IMR-90 (cell line): ENCODE measurements at regions not wholly inside any gene's neighbourhood (a gene's known extent, or its start where the extent isn't known, plus 50 kb on each side); places are given as distances from the start of the nearest gene placed in this dataset.

ENCODE experiments used
- ATAC-seq: fragments of 200-7000 bp; cut with Tn5 transposase; 2 replicates; pipeline ENCODE4 v1.9.1; 2020; ENCODE audit warnings: low read depth, mild to moderate bottlenecking, moderate library complexity
- BruUV-seq: library from RNA; stranded (reverse); fragments of 400-500 nt; replicated peaks from 2 replicates; lab custom pipeline; 2021; lab: Mats Ljungman, UMichigan
- CTCF ChIA-PET: fragments of 300-600 bp; formaldehyde crosslinking; extraction: SDS; loops from one replicate; lab custom pipeline; 2021; ENCODE audit warnings: antibody characterized with exemption; lab: Yijun Ruan, JAX
- POLR2A ChIA-PET: fragments of 300-600 bp; sonication (Branson Sonifier 250); formaldehyde crosslinking; loops from one replicate; lab custom pipeline; 2022; ENCODE audit warnings: antibody characterized with exemption; ENCODE audit not compliant: unreplicated experiment; lab: Charles Lee
- DNase-seq: peaks from one replicate; pipeline ENCODE4 v3.0.0; 2013
- H2AFZ ChIP-seq: replicated peaks from 2 replicates; pipeline ENCODE3; 2013; ENCODE audit warnings: low read length, mild to moderate bottlenecking; ENCODE audit not compliant: poor library complexity
- H2AK5ac ChIP-seq: 2 replicates; pipeline ENCODE4 v1.6.1; 2013; ENCODE audit warnings: low read depth, low read length, inconsistent platforms
- H2AK9ac ChIP-seq: replicated peaks from 2 replicates; pipeline ENCODE3; 2013; ENCODE audit warnings: mild to moderate bottlenecking, low read depth, low read length, moderate library complexity; ENCODE audit not compliant: poor library complexity
- H2BK120ac ChIP-seq: 2 replicates; pipeline ENCODE4 v1.6.1; 2013; ENCODE audit warnings: low read depth, low read length, inconsistent platforms
- H2BK15ac ChIP-seq: 3 replicates; pipeline ENCODE4 v1.6.1; 2013; ENCODE audit warnings: low read depth, low read length, inconsistent platforms
- H2BK20ac ChIP-seq: 2 replicates; pipeline ENCODE4 v1.6.1; 2013; ENCODE audit warnings: low read depth, mild to moderate bottlenecking, inconsistent platforms, low read length, moderate library complexity
- H2BK5ac ChIP-seq: 2 replicates; pipeline ENCODE4 v1.6.1; 2013; ENCODE audit warnings: mild to moderate bottlenecking, low read depth, low read length, inconsistent platforms; ENCODE audit not compliant: poor library complexity, severe bottlenecking
- H3K14ac ChIP-seq: replicated peaks from 2 replicates; pipeline ENCODE4 v1.6.1; 2013; ENCODE audit warnings: low read depth, low read length, inconsistent platforms
- H3K18ac ChIP-seq: 2 replicates; pipeline ENCODE4 v1.6.1; 2013; ENCODE audit warnings: low read depth, low read length, control low read depth
- H3K23ac ChIP-seq: 2 replicates; pipeline ENCODE4 v1.6.1; 2013; ENCODE audit warnings: low read depth, low read length, inconsistent platforms
- H3K27ac ChIP-seq: 2 replicates; pipeline ENCODE4 v1.5.1; 2013; ENCODE audit warnings: mild to moderate bottlenecking, control low read depth, low read length; ENCODE audit not compliant: insufficient read depth
- H3K27me3 ChIP-seq: 2 replicates; pipeline ENCODE4 v1.6.1; 2013; ENCODE audit warnings: low read length; ENCODE audit not compliant: control insufficient read depth, insufficient read depth
- H3K36me3 ChIP-seq: 2 replicates; pipeline ENCODE4 v1.6.1; 2013; ENCODE audit warnings: low read length, mixed read lengths; ENCODE audit not compliant: control insufficient read depth, insufficient read depth
- H3K4ac ChIP-seq: 2 replicates; pipeline ENCODE4 v1.6.1; 2013; ENCODE audit warnings: low read depth, low read length, inconsistent platforms
- H3K4me1 ChIP-seq: 2 replicates; pipeline ENCODE4 v1.6.1; 2013; ENCODE audit warnings: low read length, mixed read lengths; ENCODE audit not compliant: control insufficient read depth, insufficient read depth
- H3K4me2 ChIP-seq: 2 replicates; pipeline ENCODE4 v1.6.1; 2013; ENCODE audit warnings: low read depth, mild to moderate bottlenecking, control low read depth, low read length, moderate library complexity
- H3K4me3 ChIP-seq: 2 replicates; pipeline ENCODE4 v1.5.1; 2013; ENCODE audit warnings: low read depth, mild to moderate bottlenecking, control low read depth, low read length, moderate library complexity; ENCODE audit not compliant: insufficient read depth
- H3K56ac ChIP-seq: 2 replicates; pipeline ENCODE4 v1.6.1; 2013; ENCODE audit warnings: low read length, inconsistent platforms; ENCODE audit not compliant: insufficient read depth; ENCODE audit errors: extremely low read depth
- H3K79me1 ChIP-seq, 2 experiments: 2 replicates each; pipeline ENCODE4 v1.6.1; 2013; ENCODE audit warnings: low read length in 2 of 2, inconsistent platforms in 1 of 2, low read depth in 1 of 2
- H3K9ac ChIP-seq: 2 replicates; pipeline ENCODE4 v1.6.1; 2013; ENCODE audit warnings: low read depth, low read length, control low read depth
- H3K9me1 ChIP-seq: 2 replicates; pipeline ENCODE4 v1.6.1; 2013; ENCODE audit warnings: low read length, inconsistent platforms; ENCODE audit not compliant: insufficient read depth
- H3K9me3 ChIP-seq: 2 replicates; pipeline ENCODE4 v1.6.1; 2013; ENCODE audit warnings: low read length; ENCODE audit not compliant: control insufficient read depth, insufficient read depth
- H4K20me1 ChIP-seq: 2 replicates; pipeline ENCODE4 v1.6.1; 2013; ENCODE audit warnings: low read length, inconsistent platforms; ENCODE audit not compliant: insufficient read depth
- H4K5ac ChIP-seq: 2 replicates; pipeline ENCODE4 v1.6.1; 2013; ENCODE audit warnings: mild to moderate bottlenecking, low read depth, low read length, control low read depth
- H4K8ac ChIP-seq, 2 experiments: 2 replicates each; pipeline ENCODE4 v1.6.1; 2013; ENCODE audit warnings: low read depth in 2 of 2, low read length in 2 of 2, control low read depth in 1 of 2, inconsistent platforms in 1 of 2
- H4K91ac ChIP-seq: 2 replicates; pipeline ENCODE4 v1.6.1; 2013; ENCODE audit warnings: low read depth, low read length, inconsistent platforms; ENCODE audit not compliant: insufficient read depth
- BHLHE40 ChIP-seq: fragments of 150-350 bp; IDR thresholded peaks from 2 replicates; pipeline ENCODE4 v1.6.1; 2016; ENCODE audit warnings: mild to moderate bottlenecking, low read depth, low read length
- CEBPB ChIP-seq: IDR thresholded peaks from 2 replicates; pipeline ENCODE4 v1.6.1; 2012; ENCODE audit warnings: low read depth, low read length, improper control_type of control experiment
- CHD1 ChIP-seq: IDR thresholded peaks from 2 replicates; pipeline ENCODE4 v1.6.1; 2012; ENCODE audit warnings: low read depth, low read length, improper control_type of control experiment
- ELK1 ChIP-seq: fragments of 150-350 bp; IDR thresholded peaks from 2 replicates; pipeline ENCODE4 v1.6.1; 2016; ENCODE audit warnings: low read depth, mild to moderate bottlenecking, low read length, moderate library complexity, borderline replicate concordance
- FOS ChIP-seq: fragments of 150-350 bp; IDR thresholded peaks from 2 replicates; pipeline ENCODE4 v1.6.1; 2016; ENCODE audit warnings: low read depth, low read length
- MAFK ChIP-seq: IDR thresholded peaks from 2 replicates; pipeline ENCODE4 v1.6.1; 2012; ENCODE audit warnings: low read depth, low read length, improper control_type of control experiment
- MAZ ChIP-seq: IDR thresholded peaks from 2 replicates; pipeline ENCODE4 v1.6.1; 2012; ENCODE audit warnings: low read depth, mild to moderate bottlenecking, low read length, improper control_type of control experiment, moderate library complexity, borderline replicate concordance
- MXI1 ChIP-seq: IDR thresholded peaks from 2 replicates; pipeline ENCODE4 v1.6.1; 2012; ENCODE audit warnings: low read depth, mild to moderate bottlenecking, low read length, moderate library complexity, borderline replicate concordance
- NFE2L2 ChIP-seq: fragments of 150-350 bp; IDR thresholded peaks from 2 replicates; pipeline ENCODE4 v1.6.1; 2016; ENCODE audit warnings: low read depth, mild to moderate bottlenecking, low read length
- POLR2A ChIP-seq: IDR thresholded peaks from 2 replicates; pipeline ENCODE4 v1.6.1; 2012; ENCODE audit warnings: mild to moderate bottlenecking, low read depth, low read length
- RAD21 ChIP-seq: IDR thresholded peaks from 2 replicates; pipeline ENCODE4 v1.6.1; 2012; ENCODE audit warnings: low read length, improper control_type of control experiment
- RCOR1 ChIP-seq: IDR thresholded peaks from 2 replicates; pipeline ENCODE4 v1.6.1; 2012; ENCODE audit warnings: mild to moderate bottlenecking, low read length, improper control_type of control experiment; ENCODE audit not compliant: insufficient replicate concordance
- RFX5 ChIP-seq: IDR thresholded peaks from 2 replicates; pipeline ENCODE4 v1.8.0; 2012; ENCODE audit warnings: low read depth, mild to moderate bottlenecking, low read length, moderate library complexity
- SMC3 ChIP-seq: fragments of 150-350 bp; IDR thresholded peaks from 2 replicates; pipeline ENCODE4 v1.6.1; 2016; ENCODE audit warnings: low read depth, mild to moderate bottlenecking, antibody characterized with exemption, low read length, moderate library complexity
- WGBS, 2 experiments: methylation state at CpG; one replicate each; pipeline versions ENCODE4 v1.1.5 to v1.1.7; 2013; ENCODE audit warnings: missing lambda C conversion rate in 2 of 2; ENCODE audit not compliant: insufficient read length in 1 of 2; ENCODE audit errors: extremely low coverage in 2 of 2; 5-methylcytosine and 5-hydroxymethylcytosine counted together
- dilution Hi-C: fragments of 300-500 bp; cut with HindIII; formaldehyde crosslinking; loops from one replicate; pipeline ENCODE4 v1.14.3; 2018; ENCODE audit warnings: low sequenced_read_pairs; ENCODE audit not compliant: unreplicated experiment
- in situ Hi-C: fragments of 300-500 bp; cut with MboI; formaldehyde crosslinking; loops from 3 replicates; pipeline ENCODE4 v1.14.3; 2019; ENCODE audit warnings: low sequenced_read_pairs, inconsistent platforms, mixed read lengths
- intact Hi-C: fragments of 100-400 bp; cut with micrococcal nuclease; formaldehyde crosslinking; loops from 2 replicates; pipeline ENCODE4 v1.10.0; 2022
- TF ChIP-seq, protein P1 (sequence below): fragments of 150-350 bp; IDR thresholded peaks from 2 replicates; pipeline ENCODE4 v1.6.1; 2017; ENCODE audit warnings: mild to moderate bottlenecking, antibody characterized with exemption, low read length, low read depth
- TF ChIP-seq, protein P2 (sequence below): conservative IDR thresholded peaks from 2 replicates; pipeline ENCODE4 v1.5.1; 2012; ENCODE audit warnings: mild to moderate bottlenecking, low read depth, low read length, improper control_type of control experiment

- no peaks in the 10 kb centered on the region for H3K9me1 ChIP-seq
- H3K36me3 ChIP-seq: no peaks in the 10 kb centered on the region
- H3K9ac ChIP-seq: no peak overlapping the region
- H3K79me1 ChIP-seq: no peaks in the 10 kb centered on the region
- no peak overlapping the region for H2BK120ac ChIP-seq
- no peaks in the 10 kb centered on the region for H4K20me1 ChIP-seq
- ChIA-PET CTCF (interaction anchor here (0.9 kb wide), 1 partner anchor 18 kb away, joined by 3 read pairs; no protein-coding TSS in a partner anchor), POLR2A (no interaction called here)
- no peak overlapping the region for H3K23ac ChIP-seq
- H2BK20ac ChIP-seq: no peak overlapping the region
- H2AFZ ChIP-seq: no peak overlapping the region
- H3K18ac ChIP-seq: no peak overlapping the region
- H3K4me2 ChIP-seq: no peak overlapping the region
- intact Hi-C loops: no loop called here
- TF ChIP-seq MAZ: no peak
- no peak for TF ChIP-seq RAD21
- TF ChIP-seq FOS: no peak
- TF ChIP-seq, protein P1, sequence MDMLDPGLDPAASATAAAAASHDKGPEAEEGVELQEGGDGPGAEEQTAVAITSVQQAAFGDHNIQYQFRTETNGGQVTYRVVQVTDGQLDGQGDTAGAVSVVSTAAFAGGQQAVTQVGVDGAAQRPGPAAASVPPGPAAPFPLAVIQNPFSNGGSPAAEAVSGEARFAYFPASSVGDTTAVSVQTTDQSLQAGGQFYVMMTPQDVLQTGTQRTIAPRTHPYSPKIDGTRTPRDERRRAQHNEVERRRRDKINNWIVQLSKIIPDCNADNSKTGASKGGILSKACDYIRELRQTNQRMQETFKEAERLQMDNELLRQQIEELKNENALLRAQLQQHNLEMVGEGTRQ: no peak
- TF ChIP-seq POLR2A: no peak
- TF ChIP-seq SMC3: no peak
- no peak for TF ChIP-seq RFX5
- TF ChIP-seq CEBPB: no peak
- TF ChIP-seq MXI1: no peak
- no peak for TF ChIP-seq NFE2L2
- TF ChIP-seq ELK1: no peak
- no peak for TF ChIP-seq RCOR1
- no peak for TF ChIP-seq BHLHE40
- TF ChIP-seq, protein P2, sequence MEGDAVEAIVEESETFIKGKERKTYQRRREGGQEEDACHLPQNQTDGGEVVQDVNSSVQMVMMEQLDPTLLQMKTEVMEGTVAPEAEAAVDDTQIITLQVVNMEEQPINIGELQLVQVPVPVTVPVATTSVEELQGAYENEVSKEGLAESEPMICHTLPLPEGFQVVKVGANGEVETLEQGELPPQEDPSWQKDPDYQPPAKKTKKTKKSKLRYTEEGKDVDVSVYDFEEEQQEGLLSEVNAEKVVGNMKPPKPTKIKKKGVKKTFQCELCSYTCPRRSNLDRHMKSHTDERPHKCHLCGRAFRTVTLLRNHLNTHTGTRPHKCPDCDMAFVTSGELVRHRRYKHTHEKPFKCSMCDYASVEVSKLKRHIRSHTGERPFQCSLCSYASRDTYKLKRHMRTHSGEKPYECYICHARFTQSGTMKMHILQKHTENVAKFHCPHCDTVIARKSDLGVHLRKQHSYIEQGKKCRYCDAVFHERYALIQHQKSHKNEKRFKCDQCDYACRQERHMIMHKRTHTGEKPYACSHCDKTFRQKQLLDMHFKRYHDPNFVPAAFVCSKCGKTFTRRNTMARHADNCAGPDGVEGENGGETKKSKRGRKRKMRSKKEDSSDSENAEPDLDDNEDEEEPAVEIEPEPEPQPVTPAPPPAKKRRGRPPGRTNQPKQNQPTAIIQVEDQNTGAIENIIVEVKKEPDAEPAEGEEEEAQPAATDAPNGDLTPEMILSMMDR: no peak
- TF ChIP-seq MAFK: no peak
- no peak for TF ChIP-seq CHD1
- no peak overlapping the region for H3K14ac ChIP-seq
- H3K27me3 ChIP-seq: no peaks in the 10 kb centered on the region
- no peak overlapping the region for H3K27ac ChIP-seq
- no peak overlapping the region for H2BK15ac ChIP-seq
- H2BK5ac ChIP-seq: no peak overlapping the region
- no peak overlapping the region for H4K91ac ChIP-seq
- ATAC-seq (no peak), DNase-seq (no peak)
- H4K5ac ChIP-seq: no peak overlapping the region
- H2AK5ac ChIP-seq: no peak overlapping the region
- H2AK9ac ChIP-seq: no peak overlapping the region
- H3K4ac ChIP-seq: no peak overlapping the region
- no peak overlapping the region for H3K56ac ChIP-seq
- WGBS, 2 experiments: 0% methylated on average over 1 of the region's 1 CpG; no CpG with 5 or more reads in 1 of the 2 experiments
- H4K8ac ChIP-seq: no peak overlapping the region
- peaks cover 8% of the 10 kb centered on the region for H3K9me3 ChIP-seq
- in situ Hi-C loops: no loop called here
- no TSS peak for BruUV-seq
- dilution Hi-C loops: no loop called here
- no peaks in the 10 kb centered on the region for H3K4me1 ChIP-seq
- H3K4me3 ChIP-seq: no peak overlapping the region
These were observed 249.5 kb upstream of the SPHKAP start for GRCh38 chr2:228430986-228431385.
